ENCODE measurements at regions not wholly inside any gene's neighbourhood (a gene's known extent, or its start where the extent isn't known, plus 50 kb on each side); places are given as distances from the start of the nearest gene placed in this dataset.
A peak's percentile ranks its signal among the peaks of the same experiment; 100 is the strongest.
"Not testable (repeated sequence)": the region's sequence is repeated elsewhere in the genome, so short reads cannot be mapped to it uniquely, and the experiment has no call there.

- DNase-seq: no peak
These were observed 198.9 kb downstream of the LRATD1 start for GRCh38 chr2:14831458-14831857.

- DNase-seq: no peak
These were observed 211.1 kb downstream of the LRATD1 start for GRCh38 chr2:14843507-14844204.

GRCh38 chr2:14855751-14856150 lies 223.2 kb downstream of the LRATD1 start:
- DNase-seq: no peak

GRCh38 chr2:14861181-14861580 lies 228.7 kb downstream of the LRATD1 start:
- no peak for DNase-seq

GRCh38 chr2:14866736-14867352 lies 234.3 kb downstream of the LRATD1 start:
- no peak for DNase-seq

GRCh38 chr2:14867853-14868252 lies 235.3 kb downstream of the LRATD1 start:
- DNase-seq: no peak

GRCh38 chr2:14872779-14873325 lies 240.3 kb downstream of the LRATD1 start:
- no peak for DNase-seq

- DNase-seq: no peak
These were observed 249.3 kb downstream of the LRATD1 start for GRCh38 chr2:14881651-14882327.

- no peak for DNase-seq
These were observed 252.1 kb downstream of the LRATD1 start for GRCh38 chr2:14884651-14885050.

GRCh38 chr2:14891546-14891945 lies 259.0 kb downstream of the LRATD1 start:
- DNase-seq: no peak

- DNase-seq: no peak
These were observed 264.0 kb downstream of the LRATD1 start for GRCh38 chr2:14896330-14897030.

GRCh38 chr2:14899621-14900414 lies 267.3 kb downstream of the LRATD1 start:
- DNase-seq: no peak

- no peak for DNase-seq
These were observed 269.2 kb downstream of the LRATD1 start for GRCh38 chr2:14901737-14902136.

GRCh38 chr2:14902953-14903352 lies 270.4 kb downstream of the LRATD1 start:
- no peak for DNase-seq

GRCh38 chr2:14903709-14904374 lies 271.3 kb downstream of the LRATD1 start:
- DNase-seq: no peak

- not testable (repeated sequence) for DNase-seq
These were observed 271.9 kb downstream of the LRATD1 start for GRCh38 chr2:14904378-14904777.

- DNase-seq: no peak
These were observed 273.1 kb downstream of the LRATD1 start for GRCh38 chr2:14905571-14905970.

- DNase-seq: peak; percentile 56
These were observed 274.6 kb downstream of the LRATD1 start for GRCh38 chr2:14907014-14907612.

- DNase-seq: no peak
These were observed 277.3 kb downstream of the LRATD1 start for GRCh38 chr2:14909795-14910194.

- no peak for DNase-seq
These were observed 278.1 kb downstream of the LRATD1 start for GRCh38 chr2:14910654-14911053.

- no peak for DNase-seq
These were observed 283.5 kb downstream of the LRATD1 start for GRCh38 chr2:14915983-14916382.

All from NCI-H2171 (cell line).